ENCODE measurements at regions not wholly inside any gene's neighbourhood (a gene's known extent, or its start where the extent isn't known, plus 50 kb on each side); places are given as distances from the start of the nearest gene placed in this dataset.

- DNase-seq (ENCODE audit: low read depth in 1 of 2, low spot score in 1 of 2): no peak
Observed at GRCh38 chr5:117103703-117104102, 529.1 kb upstream of the SEMA6A start.

- no peak for DNase-seq (ENCODE audit: low read depth in 1 of 2, low spot score in 1 of 2)
Observed at GRCh38 chr5:117102591-117102990, 528.0 kb upstream of the SEMA6A start.

DNA sequence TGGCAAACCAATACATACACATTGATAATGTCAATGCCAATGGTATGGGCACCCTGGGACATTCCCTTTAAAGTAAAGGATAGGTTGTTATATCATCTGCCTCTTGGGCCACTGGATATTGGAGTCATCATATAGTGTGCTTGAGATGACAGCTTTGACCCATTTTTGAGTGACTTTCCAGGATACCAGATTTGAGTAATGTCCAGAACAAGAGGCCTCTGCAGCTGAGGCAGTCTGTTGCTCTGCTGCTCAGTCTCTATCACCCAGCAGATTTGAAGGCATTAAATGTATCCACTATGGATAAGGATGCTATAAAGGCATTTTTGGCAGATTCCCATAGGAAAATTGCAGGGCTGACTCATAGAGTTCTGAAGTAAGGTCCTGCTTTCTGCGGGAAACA, 525.6 kb upstream of the SEMA6A start:
- no peak for DNase-seq (ENCODE audit: low read depth in 1 of 2, low spot score in 1 of 2)

- DNase-seq (ENCODE audit: low read depth in 1 of 2, low spot score in 1 of 2): no peak
Observed at GRCh38 chr5:117098094-117098493, 523.5 kb upstream of the SEMA6A start.

- no peak for DNase-seq (ENCODE audit: low read depth in 1 of 2, low spot score in 1 of 2)
Observed at GRCh38 chr5:117095346-117096332, 521.0 kb upstream of the SEMA6A start.

DNA sequence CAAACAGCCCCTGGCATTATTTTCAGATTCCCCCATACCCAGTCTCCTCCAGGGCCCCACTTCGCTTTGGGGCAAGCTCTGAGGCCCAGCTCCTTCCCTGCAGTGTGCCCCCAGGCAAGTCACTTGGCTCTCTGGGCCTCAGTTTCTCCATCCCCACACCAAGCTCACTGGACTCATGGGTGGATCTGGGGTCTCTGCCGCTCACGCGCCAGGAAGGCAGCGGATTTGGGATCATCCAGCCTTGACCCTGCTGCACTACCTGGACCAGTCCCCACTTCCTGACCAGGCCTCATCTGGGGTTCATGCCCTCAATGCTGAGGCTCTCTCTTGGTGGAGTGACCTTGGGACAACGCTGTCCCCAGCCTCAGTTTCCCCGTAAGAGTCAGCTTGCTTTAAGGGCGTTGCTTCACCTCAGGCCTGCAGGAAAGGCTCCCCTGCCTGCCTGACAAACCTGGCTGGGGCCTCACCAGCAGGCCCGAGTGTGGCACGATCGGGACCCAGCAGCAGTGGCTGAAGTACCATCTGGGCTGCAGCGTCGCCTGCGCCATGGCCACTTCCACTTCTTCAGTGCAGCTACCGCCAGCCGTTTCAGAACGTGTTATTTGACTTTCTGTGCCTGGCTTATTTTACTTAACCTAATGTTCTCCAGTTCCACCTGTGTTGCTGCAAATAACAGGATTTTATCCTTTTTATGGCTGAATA, 519.6 kb upstream of the SEMA6A start:
- DNase-seq (ENCODE audit: low read depth in 1 of 2, low spot score in 1 of 2): no peak

DNA sequence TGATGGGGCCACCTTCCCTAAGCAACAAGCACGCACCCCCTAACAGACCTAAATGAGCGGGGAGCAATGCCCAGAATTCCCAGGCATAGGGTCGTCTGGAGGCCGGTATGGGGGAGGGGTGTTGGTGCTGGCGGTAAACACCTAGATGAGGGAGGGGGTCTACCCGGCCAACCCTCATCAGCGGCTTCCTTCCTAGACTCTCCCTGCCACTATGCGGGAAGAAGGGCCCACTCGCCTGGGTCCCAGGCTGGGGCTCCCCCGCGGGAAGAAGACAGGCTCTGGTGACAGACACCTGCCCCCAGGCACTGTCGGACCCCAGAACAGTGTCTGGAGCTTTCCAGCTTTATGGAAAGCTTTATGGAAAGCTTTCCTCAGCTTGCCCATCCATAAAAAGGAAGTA, 519.0 kb upstream of the SEMA6A start:
- DNase-seq (ENCODE audit: low read depth in 1 of 2, low spot score in 1 of 2): no peak

DNA sequence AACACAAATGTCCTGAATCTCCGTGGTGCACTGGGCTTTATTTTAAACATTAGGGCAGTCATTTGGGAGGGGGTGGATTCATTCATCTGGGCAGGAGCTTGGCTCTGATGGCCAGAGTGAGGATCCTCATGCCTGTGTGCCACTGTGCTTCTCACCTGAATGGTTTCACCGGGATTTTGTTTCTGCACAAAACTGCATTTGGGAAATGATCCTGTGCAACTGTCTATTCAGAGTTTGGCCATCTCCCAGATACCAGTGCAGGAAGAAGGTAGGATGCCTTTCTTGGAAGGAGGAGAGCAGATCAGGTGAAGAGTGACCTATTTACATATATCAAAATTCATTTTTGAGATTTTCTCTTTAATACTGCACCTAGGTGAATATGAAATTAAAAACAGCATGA, 514.4 kb upstream of the SEMA6A start:
- DNase-seq (ENCODE audit: low read depth in 1 of 2, low spot score in 1 of 2): no peak

- no peak for DNase-seq (ENCODE audit: low read depth in 1 of 2, low spot score in 1 of 2)
Observed at GRCh38 chr5:117088176-117088575, 513.6 kb upstream of the SEMA6A start.

DNA sequence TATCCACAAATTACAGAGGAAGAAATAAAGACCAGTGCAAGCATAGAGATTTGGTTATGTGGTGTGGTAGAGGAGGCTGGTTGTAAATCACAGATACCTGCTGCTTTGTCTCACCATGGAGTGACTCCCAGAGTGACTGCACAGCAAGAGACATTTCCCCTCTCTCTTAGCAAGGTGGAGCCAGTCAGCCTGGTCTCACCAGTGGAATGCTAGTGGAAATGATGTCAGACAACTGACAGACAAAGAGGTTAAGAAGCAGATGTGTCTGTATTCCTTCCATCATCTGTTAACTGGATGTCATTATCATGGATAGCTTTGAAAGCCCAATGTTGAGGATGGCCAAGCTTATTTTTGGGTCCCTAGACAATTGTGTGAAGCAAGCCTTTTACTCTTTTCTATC, 509.4 kb upstream of the SEMA6A start:
- DNase-seq (ENCODE audit: low read depth in 1 of 2, low spot score in 1 of 2): no peak

- no peak for DNase-seq (ENCODE audit: low read depth in 1 of 2, low spot score in 1 of 2)
Observed at GRCh38 chr5:117082977-117083376, 508.4 kb upstream of the SEMA6A start.

DNA sequence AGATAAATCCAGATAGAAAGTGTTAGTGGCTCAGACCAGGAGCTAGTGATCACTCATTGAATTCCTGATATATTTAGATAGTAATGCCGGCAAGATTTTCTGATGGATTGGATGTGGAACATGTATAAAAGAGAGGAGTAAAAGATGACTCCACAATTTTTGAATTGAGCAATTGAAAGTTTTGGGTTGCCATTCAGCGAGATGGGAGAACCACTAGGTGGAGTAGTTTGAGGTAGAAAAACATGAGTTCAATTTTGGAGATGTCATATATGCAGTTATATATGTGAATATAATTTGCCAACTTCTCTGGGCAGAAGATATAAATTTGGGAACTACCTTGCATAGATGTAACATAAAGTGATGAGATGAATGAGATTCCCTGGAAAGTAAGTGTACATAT, 502.5 kb upstream of the SEMA6A start:
- no peak for DNase-seq (ENCODE audit: low read depth in 1 of 2, low spot score in 1 of 2)

DNA sequence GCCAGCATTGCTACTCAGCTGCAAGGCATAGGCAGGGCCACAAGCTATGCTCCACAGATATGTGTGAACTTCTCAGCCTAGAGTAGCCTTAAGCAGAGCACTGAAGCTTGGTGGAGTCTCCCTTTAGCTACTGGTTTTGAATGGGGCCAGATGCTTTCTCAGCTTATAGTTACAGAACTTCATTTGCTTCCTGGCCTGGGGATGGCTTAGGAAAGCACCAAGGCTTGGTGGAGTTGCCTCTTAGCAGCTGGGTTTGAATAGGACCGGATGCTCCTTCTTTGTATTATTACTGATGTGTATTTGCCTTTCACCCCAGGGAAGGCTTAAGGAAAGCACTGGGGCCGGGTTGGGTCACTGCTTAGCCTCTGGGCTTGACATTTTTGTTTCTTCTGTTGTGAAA, 497.8 kb upstream of the SEMA6A start:
- no peak for DNase-seq (ENCODE audit: low read depth in 1 of 2, low spot score in 1 of 2)

GRCh38 chr5:117065800-117066199, 491.2 kb upstream of the SEMA6A start:
- no peak for DNase-seq (ENCODE audit: low read depth in 1 of 2, low spot score in 1 of 2)

DNA sequence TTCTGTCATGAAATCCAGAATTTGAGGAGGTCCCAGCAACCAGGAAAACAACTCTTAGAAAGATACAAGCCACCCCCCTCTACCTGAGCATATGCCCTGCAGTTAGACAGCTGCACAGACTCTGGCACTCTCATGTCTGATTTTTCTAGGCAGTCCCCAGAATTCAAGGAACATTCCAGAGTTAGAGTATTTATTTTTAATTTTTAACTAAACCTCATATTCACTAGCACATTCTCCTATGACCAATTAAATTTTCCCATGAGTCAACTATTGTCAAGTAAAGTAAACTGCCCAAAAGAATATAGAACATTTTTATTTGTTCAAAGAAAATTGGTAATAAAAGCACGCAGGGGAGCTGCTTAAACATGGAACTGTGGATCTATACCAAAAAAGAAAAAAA, 490.5 kb upstream of the SEMA6A start:
- DNase-seq (ENCODE audit: low read depth in 1 of 2, low spot score in 1 of 2): no peak

- DNase-seq (ENCODE audit: low read depth in 1 of 2, low spot score in 1 of 2): no peak
Observed at GRCh38 chr5:117060099-117060498, 485.5 kb upstream of the SEMA6A start.

GRCh38 chr5:117058740-117059139, 484.1 kb upstream of the SEMA6A start:
- DNase-seq (ENCODE audit: low read depth in 1 of 2, low spot score in 1 of 2): no peak

DNA sequence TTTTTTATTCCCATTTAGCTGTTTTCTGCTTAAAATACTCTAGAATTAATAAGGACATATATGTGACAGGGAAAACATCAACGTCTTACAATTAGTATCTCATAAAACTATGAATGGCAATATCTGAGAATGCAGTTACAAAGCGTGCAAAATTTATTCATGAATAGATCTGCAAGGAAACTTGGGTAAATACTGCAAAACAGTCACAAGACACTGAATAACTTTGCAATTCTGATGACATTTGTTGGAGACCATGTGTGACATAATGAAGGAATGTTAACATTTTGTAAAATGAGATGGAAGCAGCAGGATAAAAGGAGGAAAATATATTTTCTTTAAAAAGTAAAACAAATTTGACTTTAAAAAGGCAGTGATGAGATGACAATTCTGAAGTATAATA, 480.9 kb upstream of the SEMA6A start:
- no peak for DNase-seq (ENCODE audit: low read depth in 1 of 2, low spot score in 1 of 2)

DNA sequence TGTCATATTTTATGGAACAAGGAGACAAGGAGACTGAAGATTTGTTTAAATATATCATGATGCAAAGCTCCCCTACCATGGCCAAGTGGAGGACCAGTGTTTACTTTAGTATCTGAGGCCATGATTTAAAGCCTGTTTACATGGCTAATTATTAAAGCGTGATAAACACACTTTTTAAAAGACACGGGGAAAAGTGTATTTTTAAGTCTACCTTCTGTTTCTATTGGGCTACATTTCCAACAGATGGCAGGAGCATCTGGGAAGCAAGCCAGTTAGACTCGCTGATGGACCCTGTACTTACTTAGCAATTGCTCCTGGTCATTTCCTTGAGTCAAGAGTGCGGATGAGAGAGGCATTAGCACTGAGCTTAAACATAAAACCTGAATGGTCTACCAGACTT, 480.3 kb upstream of the SEMA6A start:
- DNase-seq (ENCODE audit: low read depth in 1 of 2, low spot score in 1 of 2): no peak

GRCh38 chr5:117054141-117054540, 479.5 kb upstream of the SEMA6A start:
- no peak for DNase-seq (ENCODE audit: low read depth in 1 of 2, low spot score in 1 of 2)

GRCh38 chr5:117041926-117042595, 467.4 kb upstream of the SEMA6A start:
- no peak for DNase-seq (ENCODE audit: low read depth in 1 of 2, low spot score in 1 of 2)

DNA sequence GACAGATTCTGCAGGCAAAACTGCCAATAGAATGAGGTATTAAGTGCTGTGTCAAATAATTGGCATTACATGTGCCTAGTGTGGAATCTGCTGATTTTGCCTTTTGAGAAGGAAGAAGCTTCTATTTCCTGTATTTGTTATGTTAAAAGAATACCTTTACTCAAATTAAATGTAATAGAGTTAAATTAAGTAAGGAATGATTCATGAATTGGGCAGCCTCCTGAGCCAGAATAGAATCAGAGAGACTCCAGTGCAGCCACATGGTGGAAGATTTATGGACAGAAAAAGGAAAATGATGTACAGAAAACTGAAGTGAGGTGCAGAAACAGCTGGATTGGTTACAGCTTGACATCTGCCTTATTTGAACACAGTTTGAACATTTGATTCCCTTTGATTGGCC, 464.4 kb upstream of the SEMA6A start:
- DNase-seq (ENCODE audit: low read depth in 1 of 2, low spot score in 1 of 2): no peak
